ENCODE measurements at regions not wholly inside any gene's neighbourhood (a gene's known extent, or its start where the extent isn't known, plus 50 kb on each side); places are given as distances from the start of the nearest gene placed in this dataset.

- WGBS: 12% methylated on average over 4 of the region's 4 CpGs
- intact Hi-C loops (cut with DNase I): no loop called here
- TF ChIP-seq POLR2A (IDR thresholded peaks at IDR 0.05) (no peak), POLR2AphosphoS5 (IDR thresholded peaks at IDR 0.05) (no peak), CTCF (IDR thresholded peaks at IDR 0.05) (no peak)
Observed at GRCh38 chr13:63438951-63439350, 2023.3 kb upstream of the PCDH20 start.

GRCh38 chr13:63436325-63436668 is 2020.6 kb upstream of the PCDH20 start:
- DNase-seq (ENCODE audit: low spot score): no peak
- 75% methylated on average over 2 of the region's 2 CpGs for WGBS
- Histone ChIP-seq H3K4me1 (replicated peaks) (no peaks in the 10 kb centered on the region), H3K27me3 (replicated peaks; ENCODE audit: insufficient read depth) (no peaks in the 10 kb centered on the region), H3K4me3 (no peak overlapping the region), H3K36me3 (no peaks in the 10 kb centered on the region), H3K9me3 (no peaks in the 10 kb centered on the region), H3K27ac (no peak overlapping the region)
- TF ChIP-seq POLR2A (IDR thresholded peaks at IDR 0.05): no peak
- no peak for TF ChIP-seq CTCF (IDR thresholded peaks at IDR 0.05)
- TF ChIP-seq POLR2AphosphoS5 (IDR thresholded peaks at IDR 0.05): no peak
- intact Hi-C loops (cut with DNase I): no loop called here

More at GRCh38 chr13:63438951-63439350, 2023.3 kb upstream of the PCDH20 start:
- no peaks in the 10 kb centered on the region for H3K4me1 ChIP-seq (replicated peaks)
- H3K4me3 ChIP-seq: no peak overlapping the region
- no peaks in the 10 kb centered on the region for H3K36me3 ChIP-seq
- no peaks in the 10 kb centered on the region for H3K9me3 ChIP-seq
- no peak overlapping the region for H3K27ac ChIP-seq
- no peak for DNase-seq (ENCODE audit: low spot score)
- no peaks in the 10 kb centered on the region for H3K27me3 ChIP-seq (replicated peaks; ENCODE audit: insufficient read depth)

GRCh38 chr13:63435667-63436324 is 2020.1 kb upstream of the PCDH20 start:
- TF ChIP-seq POLR2A (IDR thresholded peaks at IDR 0.05) (no peak), POLR2AphosphoS5 (IDR thresholded peaks at IDR 0.05) (no peak), CTCF (IDR thresholded peaks at IDR 0.05) (no peak)
- intact Hi-C loops (cut with DNase I): no loop called here
- no peaks in the 10 kb centered on the region for H3K36me3 ChIP-seq
- DNase-seq (ENCODE audit: low spot score): no peak
- no peak overlapping the region for H3K4me3 ChIP-seq
- 31% methylated on average over 2 of the region's 2 CpGs for WGBS
- no peaks in the 10 kb centered on the region for H3K9me3 ChIP-seq
- H3K27ac ChIP-seq: no peak overlapping the region
- no peaks in the 10 kb centered on the region for H3K27me3 ChIP-seq (replicated peaks; ENCODE audit: insufficient read depth)
- no peaks in the 10 kb centered on the region for H3K4me1 ChIP-seq (replicated peaks)

DNA sequence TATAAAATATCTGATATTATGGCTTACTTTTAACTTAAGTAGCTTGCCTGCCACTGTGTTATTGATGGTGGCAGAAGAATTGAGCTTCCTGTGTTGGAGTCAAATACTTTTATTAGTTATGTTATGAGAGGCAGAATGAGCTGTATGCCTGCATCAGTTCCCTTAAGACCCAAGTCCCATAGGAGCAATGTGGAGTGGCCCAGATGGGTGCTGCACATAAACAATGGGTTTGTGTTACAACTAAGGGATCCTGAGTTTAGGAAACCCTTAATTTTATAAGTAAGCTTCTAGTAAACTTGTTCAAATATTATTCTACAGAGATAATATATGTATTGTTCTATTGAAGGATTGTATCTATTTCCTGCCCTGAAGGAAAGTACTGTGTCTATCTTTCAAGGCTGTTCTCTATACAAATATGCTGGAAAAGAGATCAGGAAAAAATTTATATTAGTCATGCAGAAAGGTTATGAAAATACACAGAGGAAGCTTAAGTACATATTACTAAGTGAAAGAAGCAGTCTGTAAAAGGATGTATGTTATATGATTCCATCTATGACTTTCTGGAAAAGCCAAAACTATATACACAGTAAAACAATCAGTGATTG is 2018.0 kb upstream of the PCDH20 start:
- intact Hi-C loops (cut with DNase I): no loop called here
- TF ChIP-seq POLR2AphosphoS5 (IDR thresholded peaks at IDR 0.05) (no peak), CTCF (IDR thresholded peaks at IDR 0.05) (no peak), POLR2A (IDR thresholded peaks at IDR 0.05) (no peak)
- no peaks in the 10 kb centered on the region for H3K9me3 ChIP-seq
- H3K4me3 ChIP-seq: no peak overlapping the region
- H3K4me1 ChIP-seq (replicated peaks): no peaks in the 10 kb centered on the region
- H3K36me3 ChIP-seq: no peaks in the 10 kb centered on the region
- DNase-seq (ENCODE audit: low spot score): no peak
- no peaks in the 10 kb centered on the region for H3K27me3 ChIP-seq (replicated peaks; ENCODE audit: insufficient read depth)
- H3K27ac ChIP-seq: no peak overlapping the region

GRCh38 chr13:63427170-63427569 is 2011.5 kb upstream of the PCDH20 start:
- TF ChIP-seq CTCF (IDR thresholded peaks at IDR 0.05): no peak
- no peak for TF ChIP-seq POLR2AphosphoS5 (IDR thresholded peaks at IDR 0.05)
- no peak for TF ChIP-seq POLR2A (IDR thresholded peaks at IDR 0.05)
- Histone ChIP-seq H3K27ac (no peak overlapping the region), H3K9me3 (no peaks in the 10 kb centered on the region), H3K27me3 (replicated peaks; ENCODE audit: insufficient read depth) (no peaks in the 10 kb centered on the region), H3K4me1 (replicated peaks) (no peaks in the 10 kb centered on the region), H3K4me3 (no peak overlapping the region), H3K36me3 (no peaks in the 10 kb centered on the region)
- intact Hi-C loops (cut with DNase I): no loop called here
- DNase-seq (ENCODE audit: low spot score): no peak
- 98% methylated on average over 2 of the region's 2 CpGs for WGBS

Measured in prostate gland (tissue), 2 donors.